ENCODE measurements at regions not wholly inside any gene's neighbourhood (a gene's known extent, or its start where the extent isn't known, plus 50 kb on each side); places are given as distances from the start of the nearest gene placed in this dataset.

DNA sequence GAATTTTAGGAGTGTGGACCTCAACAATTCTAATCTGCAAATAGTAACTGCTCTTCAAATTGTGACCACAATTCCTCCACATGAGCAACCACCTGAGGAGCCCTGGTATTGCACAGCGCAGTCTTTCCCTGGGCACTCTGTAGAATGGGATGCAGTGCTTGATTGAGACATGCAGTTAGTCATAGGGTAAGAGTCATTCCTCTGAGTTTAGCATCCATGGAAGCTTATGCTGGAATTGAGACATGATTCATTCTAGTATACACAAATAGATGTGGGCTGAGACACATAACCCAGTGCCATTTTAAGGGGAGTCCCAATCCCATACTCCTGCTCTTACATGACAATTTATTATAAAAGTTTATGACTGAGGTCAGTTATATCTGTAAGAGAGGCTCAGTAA lies 582.3 kb upstream of the CNTNAP2 start:
- no peaks in the 10 kb centered on the region for H3K27me3 ChIP-seq
- H3K9me3 ChIP-seq (ENCODE audit: low read depth), result no peaks in the 10 kb centered on the region
- no peaks in the 10 kb centered on the region for H3K36me3 ChIP-seq
- no peaks in the 10 kb centered on the region for H3K4me1 ChIP-seq (ENCODE audit: low read depth)
- no peak for DNase-seq (ENCODE audit: low read depth in 1 of 2, low spot score in 1 of 2)
- no peak overlapping the region for H3K27ac ChIP-seq
- TF ChIP-seq, protein P1, sequence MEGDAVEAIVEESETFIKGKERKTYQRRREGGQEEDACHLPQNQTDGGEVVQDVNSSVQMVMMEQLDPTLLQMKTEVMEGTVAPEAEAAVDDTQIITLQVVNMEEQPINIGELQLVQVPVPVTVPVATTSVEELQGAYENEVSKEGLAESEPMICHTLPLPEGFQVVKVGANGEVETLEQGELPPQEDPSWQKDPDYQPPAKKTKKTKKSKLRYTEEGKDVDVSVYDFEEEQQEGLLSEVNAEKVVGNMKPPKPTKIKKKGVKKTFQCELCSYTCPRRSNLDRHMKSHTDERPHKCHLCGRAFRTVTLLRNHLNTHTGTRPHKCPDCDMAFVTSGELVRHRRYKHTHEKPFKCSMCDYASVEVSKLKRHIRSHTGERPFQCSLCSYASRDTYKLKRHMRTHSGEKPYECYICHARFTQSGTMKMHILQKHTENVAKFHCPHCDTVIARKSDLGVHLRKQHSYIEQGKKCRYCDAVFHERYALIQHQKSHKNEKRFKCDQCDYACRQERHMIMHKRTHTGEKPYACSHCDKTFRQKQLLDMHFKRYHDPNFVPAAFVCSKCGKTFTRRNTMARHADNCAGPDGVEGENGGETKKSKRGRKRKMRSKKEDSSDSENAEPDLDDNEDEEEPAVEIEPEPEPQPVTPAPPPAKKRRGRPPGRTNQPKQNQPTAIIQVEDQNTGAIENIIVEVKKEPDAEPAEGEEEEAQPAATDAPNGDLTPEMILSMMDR (IDR thresholded peaks at IDR 0.05; ENCODE audit: low read depth, low read length), result no peak
- H3K4me3 ChIP-seq, result no peak overlapping the region

DNA sequence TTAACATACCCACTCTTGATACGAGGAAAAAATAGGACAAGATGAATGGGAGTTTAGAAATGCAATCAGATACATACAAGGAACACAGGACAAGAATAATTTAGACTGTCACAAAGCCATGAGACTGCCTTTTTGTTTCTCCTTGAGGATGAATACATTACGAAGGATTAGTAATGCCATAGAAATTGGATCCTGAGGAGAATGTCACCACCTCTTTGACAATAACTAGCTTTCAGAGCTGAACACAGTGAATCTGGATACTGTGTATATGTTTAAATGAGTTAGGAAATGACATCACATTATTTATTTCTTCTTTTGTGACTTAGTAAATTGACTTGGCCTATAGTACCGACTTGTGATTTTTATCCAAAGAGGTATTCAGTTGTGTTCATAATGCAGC lies 596.3 kb upstream of the CNTNAP2 start:
- no peak overlapping the region for H3K4me3 ChIP-seq
- H3K9me3 ChIP-seq (ENCODE audit: low read depth), result no peaks in the 10 kb centered on the region
- no peaks in the 10 kb centered on the region for H3K27me3 ChIP-seq
- H3K36me3 ChIP-seq, result no peaks in the 10 kb centered on the region
- DNase-seq (ENCODE audit: low read depth in 1 of 2, low spot score in 1 of 2), result no peak
- TF ChIP-seq, protein P1 (IDR thresholded peaks at IDR 0.05; ENCODE audit: low read depth, low read length), result no peak
- no peaks in the 10 kb centered on the region for H3K4me1 ChIP-seq (ENCODE audit: low read depth)
- no peak overlapping the region for H3K27ac ChIP-seq

GRCh38 chr7:145511004-145511403 lies 605.6 kb upstream of the CNTNAP2 start:
- Histone ChIP-seq H3K27me3 (no peaks in the 10 kb centered on the region), H3K36me3 (no peaks in the 10 kb centered on the region), H3K27ac (no peak overlapping the region), H3K4me3 (no peak overlapping the region), H3K4me1 (ENCODE audit: low read depth) (no peaks in the 10 kb centered on the region), H3K9me3 (ENCODE audit: low read depth) (no peaks in the 10 kb centered on the region)
- no peak for DNase-seq (ENCODE audit: low read depth in 1 of 2, low spot score in 1 of 2)
- TF ChIP-seq, protein P1 (IDR thresholded peaks at IDR 0.05; ENCODE audit: low read depth, low read length), result no peak

DNA sequence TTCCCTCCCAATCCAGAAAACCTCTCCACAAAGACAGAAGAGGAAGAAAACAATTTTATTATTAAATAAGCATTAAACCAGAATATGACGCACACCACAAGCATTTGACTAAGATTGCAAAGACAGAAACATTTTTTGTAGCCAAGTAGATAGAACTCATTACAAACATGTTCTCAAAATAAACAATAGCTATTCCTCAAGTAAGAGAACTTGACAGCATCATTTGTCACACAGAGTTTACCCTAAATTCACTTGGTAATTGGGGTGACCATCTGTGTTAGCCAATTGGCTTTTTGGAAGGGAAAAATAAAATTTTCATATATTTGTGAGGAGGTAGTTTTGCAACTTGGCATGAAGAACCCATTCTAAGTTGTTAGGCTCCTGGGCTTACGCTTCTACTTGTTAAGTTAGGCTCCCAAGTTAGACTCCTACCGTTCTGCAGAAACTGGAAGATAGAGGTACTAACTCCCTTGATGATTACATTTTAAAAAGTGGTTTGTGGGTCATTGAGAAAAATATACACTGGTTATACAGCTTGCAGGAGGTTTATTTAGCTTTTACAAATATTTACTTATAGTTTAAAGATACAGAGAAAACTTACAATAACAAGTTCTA lies 618.6 kb upstream of the CNTNAP2 start:
- H3K27ac ChIP-seq, result no peak overlapping the region
- H3K36me3 ChIP-seq, result no peaks in the 10 kb centered on the region
- no peak overlapping the region for H3K4me3 ChIP-seq
- H3K27me3 ChIP-seq, result no peaks in the 10 kb centered on the region
- H3K9me3 ChIP-seq (ENCODE audit: low read depth), result no peaks in the 10 kb centered on the region
- TF ChIP-seq, protein P1 (IDR thresholded peaks at IDR 0.05; ENCODE audit: low read depth, low read length), result no peak
- H3K4me1 ChIP-seq (ENCODE audit: low read depth), result no peaks in the 10 kb centered on the region
- no peak for DNase-seq (ENCODE audit: low read depth in 1 of 2, low spot score in 1 of 2)

DNA sequence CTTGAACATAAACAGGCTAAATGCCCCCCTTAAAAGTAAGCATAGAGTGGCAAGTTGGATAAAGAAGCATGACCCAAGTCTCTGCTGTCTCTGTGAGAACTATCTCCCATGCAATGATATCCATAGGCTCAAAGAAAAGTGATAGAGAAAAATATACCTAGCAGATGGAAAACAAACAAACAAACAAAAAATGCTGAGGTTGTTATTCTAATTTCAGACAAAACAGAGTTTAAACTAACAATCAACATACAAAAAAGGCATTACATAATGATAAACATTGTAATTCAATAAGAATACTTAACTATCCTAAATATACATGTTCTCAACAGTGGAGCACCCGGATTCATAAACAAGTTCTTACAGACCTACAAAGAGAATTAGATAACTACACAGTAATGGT lies 626.2 kb upstream of the CNTNAP2 start:
- H3K4me3 ChIP-seq, result no peak overlapping the region
- no peaks in the 10 kb centered on the region for H3K36me3 ChIP-seq
- no peaks in the 10 kb centered on the region for H3K9me3 ChIP-seq (ENCODE audit: low read depth)
- TF ChIP-seq, protein P1 (IDR thresholded peaks at IDR 0.05; ENCODE audit: low read depth, low read length), result no peak
- H3K27me3 ChIP-seq, result no peaks in the 10 kb centered on the region
- DNase-seq (ENCODE audit: low read depth in 1 of 2, low spot score in 1 of 2), result no peak
- H3K4me1 ChIP-seq (ENCODE audit: low read depth), result no peaks in the 10 kb centered on the region
- no peak overlapping the region for H3K27ac ChIP-seq
